Activated naive CD4-positive, alpha-beta T cell treated with anti-CD3 and anti-CD28 coated beads for 36 hours (primary cell): ENCODE measurements at regions not wholly inside any gene's neighbourhood (a gene's known extent, or its start where the extent isn't known, plus 50 kb on each side); places are given as distances from the start of the nearest gene placed in this dataset.

Source experiments
- CTCF ChIA-PET: fragments of 350-600 bp; sonication (Branson Sonifier 250); formaldehyde crosslinking; loops from one replicate; lab custom pipeline; 2021; ENCODE audit warnings: antibody characterized with exemption; lab: Charles Lee
- DNase-seq: peaks from one replicate; pipeline ENCODE4 v3.0.0-alpha.2; 2020
- H3K27ac Mint-ChIP-seq: one replicate; pipeline ENCODE4 v1.8.0; 2021; ENCODE audit warnings: mild to moderate bottlenecking, mixed read lengths
- H3K27me3 Mint-ChIP-seq: one replicate; pipeline ENCODE4 v1.8.0; 2021; ENCODE audit warnings: low read depth, mixed read lengths
- H3K36me3 Mint-ChIP-seq: one replicate; pipeline ENCODE4 v1.8.0; 2021; ENCODE audit warnings: low read depth, mixed read lengths
- H3K4me1 Mint-ChIP-seq: one replicate; pipeline ENCODE4 v1.8.0; 2021; ENCODE audit warnings: low read depth, mixed read lengths
- H3K4me3 Mint-ChIP-seq: one replicate; pipeline ENCODE4 v1.8.0; 2021; ENCODE audit warnings: mild to moderate bottlenecking, moderate library complexity, mixed read lengths
- H3K9me3 Mint-ChIP-seq: one replicate; pipeline ENCODE4 v1.8.0; 2021; ENCODE audit warnings: mixed read lengths
- intact Hi-C: fragments of 100-400 bp; cut with micrococcal nuclease; formaldehyde crosslinking; loops from one replicate; pipeline ENCODE4 v1.15.1; 2023

DNA sequence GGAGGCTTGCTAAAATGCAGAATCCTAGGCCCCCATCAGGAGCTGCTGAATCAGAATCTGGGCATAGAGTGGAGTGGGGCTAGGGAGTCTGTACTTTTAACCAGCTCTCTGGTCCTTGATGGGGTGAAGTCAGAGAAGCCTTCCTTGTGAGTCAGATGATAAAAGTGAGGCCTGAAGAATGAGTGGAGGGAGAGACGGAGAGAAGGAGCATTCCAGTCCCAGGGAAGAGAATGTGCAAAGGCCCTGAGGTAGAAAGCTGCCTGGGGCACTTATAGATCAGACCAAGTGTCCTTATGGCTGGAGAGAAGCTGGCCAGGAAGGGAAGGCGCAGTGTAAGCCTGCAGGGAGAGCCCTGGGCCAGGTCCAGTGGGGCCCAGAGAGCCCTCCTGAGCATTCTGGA lies 235.1 kb upstream of the NLRP1 start:
- CTCF ChIA-PET = no interaction called here
- Mint-ChIP-seq H3K27ac (no peak overlapping the region), H3K36me3 (no peaks in the 10 kb centered on the region), H3K4me1 (peaks cover 2% of the 10 kb centered on the region), H3K27me3 (peaks cover 10% of the 10 kb centered on the region), H3K4me3 (no peak overlapping the region), H3K9me3 (no peaks in the 10 kb centered on the region)
- intact Hi-C loops = no loop called here
- DNase-seq = no peak

DNA sequence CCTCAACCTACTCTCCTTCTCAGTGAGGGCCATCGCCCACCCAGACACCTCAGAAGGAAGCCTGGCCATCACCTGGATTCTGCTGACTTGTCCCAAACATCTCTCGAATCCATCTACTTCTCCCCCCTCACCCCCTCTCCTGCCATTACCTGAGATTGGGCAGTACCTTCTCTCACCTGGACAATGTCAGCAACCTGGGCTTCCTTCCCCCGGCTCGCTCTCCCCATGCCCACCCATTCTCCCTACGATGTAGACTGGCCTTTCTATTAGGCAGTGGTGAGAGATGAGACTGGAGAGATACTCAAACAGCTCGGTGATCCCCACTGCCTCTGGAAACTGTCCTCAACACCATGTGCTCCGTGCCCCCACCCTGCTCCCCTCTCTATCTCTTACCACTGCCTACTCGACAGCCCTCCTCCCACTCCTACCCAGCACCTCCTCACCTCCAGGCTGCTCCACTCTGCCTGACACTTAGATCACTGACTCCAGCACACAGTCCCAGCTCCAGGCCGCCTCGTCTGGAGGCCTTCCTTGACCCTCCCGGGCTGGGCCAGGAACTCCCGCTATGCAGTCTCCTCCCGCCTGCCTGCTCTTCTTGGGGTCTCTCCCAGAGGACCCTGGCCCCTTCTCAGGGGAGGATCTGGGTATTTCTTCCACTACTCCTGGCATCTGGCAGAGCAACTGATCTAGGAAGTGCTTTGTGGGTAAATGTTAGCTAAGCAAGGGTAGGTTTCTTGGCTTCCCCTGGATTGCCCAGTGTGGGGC lies 235.8 kb upstream of the NLRP1 start:
- Mint-ChIP-seq H3K27me3 (peaks cover 10% of the 10 kb centered on the region), H3K4me1 (peaks cover 2% of the 10 kb centered on the region), H3K36me3 (no peaks in the 10 kb centered on the region), H3K27ac (no peak overlapping the region), H3K4me3 (no peak overlapping the region), H3K9me3 (no peaks in the 10 kb centered on the region)
- CTCF ChIA-PET = no interaction called here
- intact Hi-C loops = no loop called here
- no peak for DNase-seq

DNA sequence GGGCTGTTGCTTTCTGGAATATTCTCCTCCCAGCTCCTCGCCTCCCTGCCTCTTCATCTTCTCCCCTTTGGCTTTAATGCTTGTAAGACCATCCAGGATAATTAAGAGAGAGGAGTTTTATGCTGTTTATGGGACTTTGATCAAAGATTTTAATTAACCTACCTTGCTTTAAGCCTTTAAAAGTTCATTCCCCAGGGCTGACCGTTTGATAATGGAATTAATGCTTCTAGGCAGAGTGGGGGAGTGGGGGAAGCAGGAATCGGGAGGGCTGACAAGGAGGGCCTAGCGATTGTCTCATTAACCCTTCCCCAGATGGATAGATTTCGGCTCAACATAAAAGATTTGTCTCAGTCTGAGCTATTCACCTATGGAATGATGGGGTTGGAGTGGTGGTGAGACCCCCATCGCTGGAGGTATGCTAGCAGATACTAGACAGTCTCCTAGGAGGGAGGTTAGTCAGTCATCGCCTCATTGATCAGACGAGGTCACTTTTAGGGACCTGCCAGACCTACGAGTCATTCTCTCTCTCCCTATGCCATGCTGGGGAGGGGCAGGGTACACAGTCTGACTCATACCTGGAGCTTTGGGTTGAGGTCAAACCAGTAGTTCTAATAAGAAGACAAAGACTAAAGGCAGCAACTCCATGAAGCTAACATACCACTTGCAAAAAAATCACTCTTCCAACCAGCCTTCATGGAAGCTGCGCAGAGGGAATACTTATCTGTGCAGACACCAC lies 236.6 kb upstream of the NLRP1 start:
- Mint-ChIP-seq H3K4me3 (no peak overlapping the region), H3K9me3 (no peaks in the 10 kb centered on the region), H3K36me3 (no peaks in the 10 kb centered on the region), H3K27me3 (peaks cover 10% of the 10 kb centered on the region), H3K27ac (no peak overlapping the region), H3K4me1 (peaks cover 2% of the 10 kb centered on the region)
- CTCF ChIA-PET = no interaction called here
- peak; percentile 26 for DNase-seq
- intact Hi-C loops = no loop called here

DNA sequence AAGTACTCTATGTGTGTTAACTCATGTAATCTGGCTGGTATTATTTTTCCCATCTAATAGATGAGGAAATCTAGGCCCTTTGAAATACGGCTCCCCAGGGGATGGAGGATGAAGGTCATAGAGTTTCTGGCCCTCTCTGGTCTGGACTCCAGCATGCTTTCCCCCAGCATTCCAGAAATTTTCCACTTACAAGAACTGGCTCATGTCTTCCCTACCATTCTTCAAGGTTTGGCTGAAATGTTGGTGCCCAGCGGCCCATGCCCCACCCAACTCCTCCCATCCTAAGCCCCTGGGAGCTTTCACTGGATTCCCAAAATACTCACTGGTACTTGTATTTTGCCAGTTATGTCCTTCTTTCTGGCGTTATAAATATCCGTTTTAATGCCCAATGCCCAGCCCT lies 237.5 kb upstream of the NLRP1 start:
- no peak for DNase-seq
- H3K36me3 Mint-ChIP-seq = no peaks in the 10 kb centered on the region
- CTCF ChIA-PET = no interaction called here
- no peaks in the 10 kb centered on the region for H3K9me3 Mint-ChIP-seq
- no peak overlapping the region for H3K27ac Mint-ChIP-seq
- peaks cover 2% of the 10 kb centered on the region for H3K4me1 Mint-ChIP-seq
- no peak overlapping the region for H3K4me3 Mint-ChIP-seq
- intact Hi-C loops = no loop called here
- H3K27me3 Mint-ChIP-seq = peaks cover 7% of the 10 kb centered on the region

- H3K9me3 Mint-ChIP-seq = no peaks in the 10 kb centered on the region
- H3K27ac Mint-ChIP-seq = no peak overlapping the region
- CTCF ChIA-PET = interaction anchor here (0.6 kb wide), 1 partner anchor 516 kb away, joined by 3 read pairs; no protein-coding TSS in a partner anchor
- H3K4me3 Mint-ChIP-seq = no peak overlapping the region
- DNase-seq = no peak
- peaks cover 6% of the 10 kb centered on the region for H3K27me3 Mint-ChIP-seq
- intact Hi-C loops = no loop called here
- no peaks in the 10 kb centered on the region for H3K36me3 Mint-ChIP-seq
- H3K4me1 Mint-ChIP-seq = peaks cover 2% of the 10 kb centered on the region
These were observed 238.2 kb upstream of the NLRP1 start for GRCh38 chr17:5822281-5823060.

DNA sequence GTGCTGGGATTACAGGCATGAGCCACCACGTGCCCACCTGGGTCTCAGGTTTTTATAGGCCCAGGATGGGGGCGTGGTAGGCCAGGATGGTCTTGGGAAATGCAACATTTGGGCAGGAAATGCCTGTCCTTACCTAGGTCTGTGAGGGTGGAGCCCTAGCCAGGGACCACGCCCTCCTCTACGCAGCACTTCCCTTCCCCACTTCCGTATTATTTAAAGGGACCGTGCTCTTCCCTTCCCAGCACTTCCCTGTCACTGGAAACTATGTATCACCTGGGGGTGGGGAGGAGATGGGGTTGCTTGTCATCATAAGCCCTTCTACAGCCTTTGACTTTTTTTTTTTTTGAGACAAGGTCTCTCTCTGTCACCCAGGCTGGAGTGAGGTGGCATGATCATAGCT lies 238.9 kb upstream of the NLRP1 start:
- intact Hi-C loops = no loop called here
- peaks cover 2% of the 10 kb centered on the region for H3K4me1 Mint-ChIP-seq
- no peak overlapping the region for H3K4me3 Mint-ChIP-seq
- H3K9me3 Mint-ChIP-seq = no peaks in the 10 kb centered on the region
- no peak for DNase-seq
- H3K36me3 Mint-ChIP-seq = no peaks in the 10 kb centered on the region
- peaks cover 5% of the 10 kb centered on the region for H3K27me3 Mint-ChIP-seq
- CTCF ChIA-PET = no interaction called here
- H3K27ac Mint-ChIP-seq = no peak overlapping the region

DNA sequence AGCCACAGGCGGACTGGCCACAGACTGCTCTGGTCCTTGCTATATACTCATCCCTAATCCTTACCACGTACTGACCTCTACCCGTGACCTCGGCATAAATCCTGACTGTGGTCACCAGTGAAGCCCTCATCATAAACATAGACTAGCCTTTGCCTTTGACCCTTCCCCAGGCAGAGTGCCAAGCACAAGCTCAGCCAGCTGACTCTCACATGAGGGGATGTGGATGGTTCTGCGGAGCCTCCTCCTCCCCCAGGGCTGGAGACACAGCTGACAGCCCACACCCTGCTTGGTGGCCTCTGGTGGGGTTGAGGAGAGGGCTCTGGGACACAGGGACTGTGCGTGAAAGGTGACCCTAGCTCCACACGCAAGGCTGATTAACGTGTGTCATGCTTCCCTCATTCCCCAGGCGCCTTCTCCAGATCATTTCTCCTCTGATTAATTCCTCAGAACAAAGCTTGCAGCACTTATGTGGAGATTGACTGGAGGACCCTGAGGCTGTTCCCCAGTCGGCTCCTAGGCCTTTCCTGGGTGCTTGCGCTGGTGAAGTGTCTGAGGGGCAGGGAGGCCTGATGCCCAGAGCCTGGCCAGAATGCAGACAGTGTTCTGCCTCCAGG lies 241.5 kb upstream of the NLRP1 start:
- CTCF ChIA-PET = no interaction called here
- peaks cover 6% of the 10 kb centered on the region for H3K27me3 Mint-ChIP-seq
- no peaks in the 10 kb centered on the region for H3K36me3 Mint-ChIP-seq
- H3K4me1 Mint-ChIP-seq = peaks cover 2% of the 10 kb centered on the region
- no peak overlapping the region for H3K4me3 Mint-ChIP-seq
- no peaks in the 10 kb centered on the region for H3K9me3 Mint-ChIP-seq
- DNase-seq = no peak
- intact Hi-C loops = no loop called here
- H3K27ac Mint-ChIP-seq = no peak overlapping the region

DNA sequence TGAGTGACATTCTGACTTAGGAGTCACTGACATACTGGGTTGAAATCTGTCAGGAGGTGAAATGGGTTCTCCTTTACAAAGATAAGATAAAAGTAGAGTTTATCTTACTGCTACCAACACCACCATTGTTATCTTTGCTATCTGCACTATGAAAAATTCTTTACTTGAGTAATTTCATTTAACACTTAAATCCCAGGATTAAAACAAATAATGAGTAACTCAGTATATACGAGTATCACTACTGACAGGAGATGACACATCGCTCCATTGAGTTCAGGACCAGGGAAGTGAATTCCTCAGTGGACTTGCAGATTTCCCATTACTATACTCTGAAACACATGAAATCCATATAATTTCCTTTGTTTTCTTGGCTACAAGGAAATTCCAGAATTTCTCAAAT lies 242.1 kb upstream of the NLRP1 start:
- Mint-ChIP-seq H3K27ac (no peak overlapping the region), H3K9me3 (no peaks in the 10 kb centered on the region)
- CTCF ChIA-PET = no interaction called here

GRCh38 chr17:5830921-5831320 lies 239.3 kb upstream of the WSCD1 start:
- Mint-ChIP-seq H3K9me3 (no peaks in the 10 kb centered on the region), H3K4me1 (peaks cover 13% of the 10 kb centered on the region), H3K27me3 (peaks cover 6% of the 10 kb centered on the region), H3K36me3 (no peaks in the 10 kb centered on the region), H3K27ac (no peak overlapping the region), H3K4me3 (no peak overlapping the region)
- DNase-seq = no peak
- CTCF ChIA-PET = no interaction called here
- intact Hi-C loops = no loop called here

More for the DNA sequence above, 242.1 kb upstream of the NLRP1 start:
- intact Hi-C loops = no loop called here
- Mint-ChIP-seq H3K4me1 (no peaks in the 10 kb centered on the region), H3K4me3 (no peak overlapping the region), H3K36me3 (no peaks in the 10 kb centered on the region), H3K27me3 (peaks cover 6% of the 10 kb centered on the region)
- DNase-seq = no peak

- CTCF ChIA-PET = no interaction called here
- no peak overlapping the region for H3K4me3 Mint-ChIP-seq
- H3K27ac Mint-ChIP-seq = no peak overlapping the region
- intact Hi-C loops = no loop called here
- no peak for DNase-seq
- peaks cover 4% of the 10 kb centered on the region for H3K27me3 Mint-ChIP-seq
- H3K9me3 Mint-ChIP-seq = no peaks in the 10 kb centered on the region
- no peaks in the 10 kb centered on the region for H3K36me3 Mint-ChIP-seq
- peaks cover 13% of the 10 kb centered on the region for H3K4me1 Mint-ChIP-seq
These were observed 237.3 kb upstream of the WSCD1 start for GRCh38 chr17:5832886-5833285.

GRCh38 chr17:5837055-5837491 lies 233.1 kb upstream of the WSCD1 start:
- no peak for DNase-seq
- intact Hi-C loops = no loop called here
- Mint-ChIP-seq H3K4me1 (peaks cover 13% of the 10 kb centered on the region), H3K9me3 (no peaks in the 10 kb centered on the region), H3K4me3 (no peak overlapping the region), H3K27me3 (no peaks in the 10 kb centered on the region), H3K36me3 (no peaks in the 10 kb centered on the region), H3K27ac (no peak overlapping the region)
- CTCF ChIA-PET = no interaction called here

DNA sequence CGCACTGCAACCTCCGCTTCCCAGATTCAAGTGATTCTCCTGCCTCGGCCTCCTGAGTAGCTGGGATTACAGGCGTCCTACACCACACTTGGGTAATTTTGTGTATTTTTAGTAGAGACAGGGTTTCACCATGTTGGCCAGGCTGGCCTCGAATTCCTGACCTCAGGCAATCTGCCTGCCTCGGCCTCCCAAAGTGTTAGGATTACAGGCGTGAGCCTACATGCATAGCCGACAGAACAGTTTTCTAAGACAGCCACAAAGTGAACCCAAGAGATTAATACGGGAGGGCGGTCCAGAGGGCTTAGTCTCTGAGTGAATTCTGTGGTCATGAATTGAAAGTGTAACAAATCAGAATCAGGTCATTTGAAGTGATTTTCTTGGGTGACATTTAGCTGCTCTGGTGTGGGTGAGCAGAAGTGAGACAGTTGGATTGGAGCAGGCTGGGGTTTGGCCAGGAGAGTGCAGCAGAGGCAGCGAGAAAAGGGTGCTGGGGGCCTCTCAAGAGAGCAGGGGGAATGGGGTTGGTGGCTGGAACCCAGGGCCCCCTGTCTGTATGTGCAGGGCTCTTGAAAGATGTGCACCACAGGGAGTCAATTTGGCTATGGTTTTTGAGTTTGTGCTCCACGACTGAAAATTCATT lies 231.4 kb upstream of the WSCD1 start:
- CTCF ChIA-PET = no interaction called here
- Mint-ChIP-seq H3K9me3 (no peaks in the 10 kb centered on the region), H3K27ac (no peak overlapping the region), H3K27me3 (no peaks in the 10 kb centered on the region), H3K4me1 (peaks cover 6% of the 10 kb centered on the region), H3K4me3 (no peak overlapping the region), H3K36me3 (no peaks in the 10 kb centered on the region)
- intact Hi-C loops = no loop called here
- DNase-seq = no peak
